SK-N-MC (cell line): ENCODE measurements at regions not wholly inside any gene's neighbourhood (a gene's known extent, or its start where the extent isn't known, plus 50 kb on each side); places are given as distances from the start of the nearest gene placed in this dataset.

Experiments
- EZH2 ChIP-seq: fragments of 200-600 bp; sonication (generic); IDR thresholded peaks from one replicate; pipeline ENCODE4 v1.6.1; 2017; ENCODE audit warnings: antibody characterized with exemption
- POLR2AphosphoS5 ChIP-seq: IDR thresholded peaks from 2 replicates; pipeline ENCODE4 v1.6.1; 2012; ENCODE audit warnings: mild to moderate bottlenecking, low read depth, low read length, borderline replicate concordance

DNA sequence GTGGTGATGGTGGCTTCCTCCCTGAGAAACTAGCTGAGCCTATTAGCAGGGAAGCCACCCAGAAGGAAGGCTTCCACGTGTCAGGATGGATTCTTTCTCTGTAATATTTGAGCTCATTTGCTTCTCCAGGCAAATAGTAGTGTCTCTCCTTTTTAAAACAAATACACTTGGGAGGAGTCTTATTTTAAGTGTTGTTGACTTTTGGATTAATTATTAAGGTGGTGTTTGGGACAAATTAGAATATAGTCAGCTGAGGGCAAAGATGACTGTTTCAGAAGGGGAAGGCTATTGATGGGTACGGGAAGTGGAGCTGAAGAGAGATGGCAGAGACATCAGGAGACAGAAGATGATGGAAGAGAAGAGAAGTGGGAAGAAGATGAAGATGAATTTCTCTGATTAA, 119.8 kb upstream of the PHACTR1 start:
- TF ChIP-seq EZH2 (no peak), POLR2AphosphoS5 (no peak)
